ENCODE measurements at regions not wholly inside any gene's neighbourhood (a gene's known extent, or its start where the extent isn't known, plus 50 kb on each side); places are given as distances from the start of the nearest gene placed in this dataset.
A peak's percentile ranks its signal among the peaks of the same experiment; 100 is the strongest.

DNA sequence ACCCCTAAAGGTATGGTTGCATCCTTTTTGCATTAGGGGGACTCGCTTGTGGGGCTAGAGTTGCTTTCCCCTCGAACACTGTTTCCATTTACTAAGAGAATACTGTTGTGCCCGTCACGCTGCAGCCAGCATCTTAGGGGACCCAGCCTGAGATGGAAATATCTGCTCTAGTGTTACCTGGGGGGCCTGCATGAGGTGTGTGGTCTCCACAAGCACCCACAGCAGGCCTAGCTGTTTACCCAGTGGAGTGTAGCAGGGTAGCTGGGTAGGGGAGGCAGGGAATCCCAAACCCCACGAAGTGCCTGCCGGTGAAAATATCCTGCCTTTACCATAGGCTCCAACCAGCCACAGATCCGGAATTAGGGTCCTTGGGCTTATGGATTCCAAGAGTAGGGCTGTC is 303.6 kb downstream of the PTPRU start:
- H3K27me3 Mint-ChIP-seq (ENCODE audit: low read depth, unreplicated experiment) = peaks cover 45% of the 10 kb centered on the region
- no peak overlapping the region for H3K4me3 Mint-ChIP-seq (ENCODE audit: unreplicated experiment)
- Histone ChIP-seq H3K27ac (ENCODE audit: low read depth, low read length) (no peak overlapping the region), H3K4me3 (ENCODE audit: insufficient read depth, low read depth, low read length) (no peak overlapping the region), H3K27me3 (ENCODE audit: insufficient read depth, low read length) (no peaks in the 10 kb centered on the region), H2AFZ (ENCODE audit: low read depth, low read length) (no peak overlapping the region), H3K9ac (ENCODE audit: low read length) (no peak overlapping the region), H3K4me2 (ENCODE audit: low read length) (no peak overlapping the region), H3K4me1 (ENCODE audit: insufficient read depth, low read length) (no peaks in the 10 kb centered on the region), H3K9me3 (ENCODE audit: insufficient read depth, low read depth, low read length) (no peaks in the 10 kb centered on the region), H3K36me3 (ENCODE audit: insufficient read depth, low read length) (no peaks in the 10 kb centered on the region), H4K20me1 (ENCODE audit: insufficient read depth, low read length) (no peaks in the 10 kb centered on the region), H3K79me2 (ENCODE audit: insufficient read depth, low read length) (no peaks in the 10 kb centered on the region)
- FAIRE-seq (no peak), DNase-seq (ENCODE audit: low read depth) (no peak)
- TF ChIP-seq EZH2 (IDR thresholded peaks at IDR 0.05; ENCODE audit: insufficient read depth, low read length) (no peak), CTCF (IDR thresholded peaks at IDR 0.05; ENCODE audit: insufficient read depth, low read depth, low read length) (no peak)
- H3K36me3 Mint-ChIP-seq (ENCODE audit: low read depth, unreplicated experiment) = no peaks in the 10 kb centered on the region
- H3K9me3 Mint-ChIP-seq (ENCODE audit: unreplicated experiment) = peaks cover 13% of the 10 kb centered on the region
- no peak overlapping the region for H3K27ac Mint-ChIP-seq (ENCODE audit: unreplicated experiment)
- no peaks in the 10 kb centered on the region for H3K4me1 Mint-ChIP-seq (ENCODE audit: low read depth, unreplicated experiment)

GRCh38 chr1:29538586-29538985 is 302.3 kb downstream of the PTPRU start:
- Histone ChIP-seq H2AFZ (ENCODE audit: low read depth, low read length) (no peak overlapping the region), H3K4me2 (ENCODE audit: low read length) (no peak overlapping the region), H3K4me3 (ENCODE audit: insufficient read depth, low read depth, low read length) (no peak overlapping the region), H3K9ac (ENCODE audit: low read length) (no peak overlapping the region), H3K9me3 (ENCODE audit: insufficient read depth, low read depth, low read length) (no peaks in the 10 kb centered on the region), H3K4me1 (ENCODE audit: insufficient read depth, low read length) (no peaks in the 10 kb centered on the region), H3K36me3 (ENCODE audit: insufficient read depth, low read length) (no peaks in the 10 kb centered on the region), H3K79me2 (ENCODE audit: insufficient read depth, low read length) (no peaks in the 10 kb centered on the region), H4K20me1 (ENCODE audit: insufficient read depth, low read length) (no peaks in the 10 kb centered on the region), H3K27me3 (ENCODE audit: insufficient read depth, low read length) (no peaks in the 10 kb centered on the region), H3K27ac (ENCODE audit: low read depth, low read length) (no peak overlapping the region)
- H3K27me3 Mint-ChIP-seq (ENCODE audit: low read depth, unreplicated experiment) = peaks cover 33% of the 10 kb centered on the region
- no peak overlapping the region for H3K4me3 Mint-ChIP-seq (ENCODE audit: unreplicated experiment)
- no peak for DNase-seq (ENCODE audit: low read depth)
- H3K36me3 Mint-ChIP-seq (ENCODE audit: low read depth, unreplicated experiment) = no peaks in the 10 kb centered on the region
- H3K9me3 Mint-ChIP-seq (ENCODE audit: unreplicated experiment) = peaks cover 5% of the 10 kb centered on the region
- no peak overlapping the region for H3K27ac Mint-ChIP-seq (ENCODE audit: unreplicated experiment)
- H3K4me1 Mint-ChIP-seq (ENCODE audit: low read depth, unreplicated experiment) = no peaks in the 10 kb centered on the region
- TF ChIP-seq CTCF (IDR thresholded peaks at IDR 0.05; ENCODE audit: insufficient read depth, low read depth, low read length) (no peak), EZH2 (IDR thresholded peaks at IDR 0.05; ENCODE audit: insufficient read depth, low read length) (no peak)
- no peak for FAIRE-seq

DNA sequence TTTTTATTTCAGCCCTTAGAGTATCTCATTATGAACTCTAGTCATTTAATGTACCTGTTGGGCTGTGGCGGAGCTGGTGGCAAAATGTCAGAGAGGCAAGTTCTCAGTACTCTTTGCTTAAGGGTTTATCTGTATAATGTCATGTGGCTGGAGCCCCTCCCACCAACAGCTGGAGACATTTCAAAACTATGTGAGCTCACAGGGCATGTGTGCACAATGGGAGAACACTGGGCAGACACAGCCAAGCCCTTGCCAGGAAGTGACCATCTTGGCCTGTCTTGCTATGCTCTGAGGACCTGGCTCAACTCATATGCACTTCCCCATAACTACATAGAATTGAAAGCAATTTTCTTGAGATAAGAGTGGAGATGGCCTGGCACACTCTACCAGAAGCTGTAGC is 296.4 kb downstream of the PTPRU start:
- Histone ChIP-seq H3K9me3 (ENCODE audit: insufficient read depth, low read depth, low read length) (no peaks in the 10 kb centered on the region), H2AFZ (ENCODE audit: low read depth, low read length) (no peak overlapping the region), H3K27me3 (ENCODE audit: insufficient read depth, low read length) (no peaks in the 10 kb centered on the region), H3K4me2 (ENCODE audit: low read length) (no peak overlapping the region), H3K79me2 (ENCODE audit: insufficient read depth, low read length) (no peaks in the 10 kb centered on the region), H3K4me1 (ENCODE audit: insufficient read depth, low read length) (no peaks in the 10 kb centered on the region), H3K36me3 (ENCODE audit: insufficient read depth, low read length) (no peaks in the 10 kb centered on the region), H3K9ac (ENCODE audit: low read length) (no peak overlapping the region), H4K20me1 (ENCODE audit: insufficient read depth, low read length) (no peaks in the 10 kb centered on the region), H3K27ac (ENCODE audit: low read depth, low read length) (no peak overlapping the region), H3K4me3 (ENCODE audit: insufficient read depth, low read depth, low read length) (no peak overlapping the region)
- H3K27ac Mint-ChIP-seq (ENCODE audit: unreplicated experiment) = no peak overlapping the region
- no peak overlapping the region for H3K4me3 Mint-ChIP-seq (ENCODE audit: unreplicated experiment)
- no peaks in the 10 kb centered on the region for H3K4me1 Mint-ChIP-seq (ENCODE audit: low read depth, unreplicated experiment)
- FAIRE-seq (no peak), DNase-seq (ENCODE audit: low read depth) (peak; percentile 2)
- TF ChIP-seq EZH2 (IDR thresholded peaks at IDR 0.05; ENCODE audit: insufficient read depth, low read length) (no peak), CTCF (IDR thresholded peaks at IDR 0.05; ENCODE audit: insufficient read depth, low read depth, low read length) (no peak)
- H3K36me3 Mint-ChIP-seq (ENCODE audit: low read depth, unreplicated experiment) = no peaks in the 10 kb centered on the region
- peaks cover 3% of the 10 kb centered on the region for H3K27me3 Mint-ChIP-seq (ENCODE audit: low read depth, unreplicated experiment)
- H3K9me3 Mint-ChIP-seq (ENCODE audit: unreplicated experiment) = peaks cover 8% of the 10 kb centered on the region
